ENCODE measurements at regions not wholly inside any gene's neighbourhood (a gene's known extent, or its start where the extent isn't known, plus 50 kb on each side); places are given as distances from the start of the nearest gene placed in this dataset.

- no peak overlapping the region for H3K4me2 ChIP-seq (ENCODE audit: low read length)
- H3K9ac ChIP-seq (ENCODE audit: low read length): no peak overlapping the region
- no peaks in the 10 kb centered on the region for H3K27me3 ChIP-seq (ENCODE audit: insufficient read depth, low read depth, low read length)
- no peak overlapping the region for H2AFZ ChIP-seq (ENCODE audit: low read depth, low read length)
- H3K4me3 ChIP-seq (ENCODE audit: low read length): no peak overlapping the region
- TF ChIP-seq EP300 (conservative IDR thresholded peaks at IDR 0.05; ENCODE audit: poor library complexity, severe bottlenecking): no peak
- no peaks in the 10 kb centered on the region for H4K20me1 ChIP-seq (ENCODE audit: insufficient read depth)
- H3K36me3 ChIP-seq (ENCODE audit: insufficient read depth, low read length): no peaks in the 10 kb centered on the region
- no peaks in the 10 kb centered on the region for H3K9me3 ChIP-seq (ENCODE audit: low read length)
- no peaks in the 10 kb centered on the region for H3K79me2 ChIP-seq (replicated peaks; ENCODE audit: insufficient read depth, low read length)
- no peaks in the 10 kb centered on the region for H3F3A ChIP-seq (ENCODE audit: insufficient read depth, low read length, poor library complexity, severe bottlenecking)
- H3K27ac ChIP-seq (ENCODE audit: low read length): no peak overlapping the region
- H3K9me2 ChIP-seq (ENCODE audit: insufficient read depth, low read length): no peaks in the 10 kb centered on the region
Measured at GRCh38 chr2:59622599-59623308, 930.7 kb downstream of the BCL11A start.

GRCh38 chr2:59604123-59604522 lies 949.3 kb downstream of the BCL11A start:
- Histone ChIP-seq H3K4me3 (ENCODE audit: low read length) (no peak overlapping the region), H2AFZ (ENCODE audit: low read depth, low read length) (no peak overlapping the region), H3F3A (ENCODE audit: insufficient read depth, low read length, poor library complexity, severe bottlenecking) (no peaks in the 10 kb centered on the region), H3K27ac (ENCODE audit: low read length) (no peak overlapping the region), H3K9ac (ENCODE audit: low read length) (no peak overlapping the region), H3K36me3 (ENCODE audit: insufficient read depth, low read length) (no peaks in the 10 kb centered on the region), H3K27me3 (ENCODE audit: insufficient read depth, low read depth, low read length) (no peaks in the 10 kb centered on the region), H3K9me3 (ENCODE audit: low read length) (no peaks in the 10 kb centered on the region), H3K79me2 (replicated peaks; ENCODE audit: insufficient read depth, low read length) (no peaks in the 10 kb centered on the region), H3K4me2 (ENCODE audit: low read length) (no peak overlapping the region), H4K20me1 (ENCODE audit: insufficient read depth) (no peaks in the 10 kb centered on the region), H3K9me2 (ENCODE audit: insufficient read depth, low read length) (no peaks in the 10 kb centered on the region)
- no peak for TF ChIP-seq REST (IDR thresholded peaks at IDR 0.05; ENCODE audit: borderline replicate concordance)
- TF ChIP-seq MXI1 (conservative IDR thresholded peaks at IDR 0.05; ENCODE audit: poor library complexity, severe bottlenecking): no peak
- TF ChIP-seq TAF1 (IDR thresholded peaks at IDR 0.05; ENCODE audit: low read depth): no peak
- TF ChIP-seq SMC3 (conservative IDR thresholded peaks at IDR 0.05; ENCODE audit: poor library complexity): no peak
- no peak for TF ChIP-seq RAD21 (conservative IDR thresholded peaks at IDR 0.05)
- no peak for TF ChIP-seq POLR2AphosphoS5 (IDR thresholded peaks at IDR 0.05)
- no peak for TF ChIP-seq CTCF (IDR thresholded peaks at IDR 0.05; ENCODE audit: poor library complexity, severe bottlenecking)
- no peak for TF ChIP-seq EZH2 (IDR thresholded peaks at IDR 0.05; ENCODE audit: borderline replicate concordance, insufficient read depth, low read length, poor library complexity, severe bottlenecking)
